Neutrophil (primary cell): ENCODE measurements at regions not wholly inside any gene's neighbourhood (a gene's known extent, or its start where the extent isn't known, plus 50 kb on each side); places are given as distances from the start of the nearest gene placed in this dataset.

Experiments used
- H3K27ac ChIP-seq: fragments of 200-600 bp; sonication (generic); 2 replicates; pipeline ENCODE4 v1.5.1; 2016; ENCODE audit warnings: mild to moderate bottlenecking, moderate library complexity
- H3K27me3 ChIP-seq: fragments of 200-600 bp; sonication (generic); 2 replicates; pipeline ENCODE4 v1.6.0; 2016; ENCODE audit warnings: mild to moderate bottlenecking
- H3K36me3 ChIP-seq: fragments of 200-600 bp; sonication (generic); 2 replicates; pipeline ENCODE4 v1.5.1; 2017
- H3K4me1 ChIP-seq, 2 experiments: fragments of 200-600 bp in 1 of 2; sonication (generic) in 1 of 2; 1 replicate in 1 of 2; 2 replicates in 1 of 2; pipeline versions ENCODE4 v1.5.1 to v1.6.1; 2013 to 2016; ENCODE audit warnings: low read depth in 1 of 2, low read length in 1 of 2, mild to moderate bottlenecking in 1 of 2, moderate library complexity in 1 of 2; ENCODE audit not compliant: control insufficient read depth in 1 of 2, insufficient read depth in 1 of 2
- H3K4me3 ChIP-seq, 2 experiments: fragments of 200-600 bp in 1 of 2; sonication (generic) in 1 of 2; 1 replicate in 1 of 2; 2 replicates in 1 of 2; pipeline ENCODE4 v1.5.1; 2013 to 2016; ENCODE audit warnings: low read depth in 1 of 2, low read length in 1 of 2, mild to moderate bottlenecking in 1 of 2, moderate library complexity in 1 of 2
- H3K9me3 ChIP-seq: fragments of 200-600 bp; sonication (generic); 2 replicates; pipeline ENCODE4 v1.5.1; 2016
- TF ChIP-seq, protein P1 (sequence below): fragments of 200-600 bp; sonication (generic); IDR thresholded peaks from 2 replicates; pipeline ENCODE4 v1.5.1; 2016; ENCODE audit warnings: antibody characterized with exemption

GRCh38 chr5:167864801-167865200 is 426.6 kb upstream of the WWC1 start:
- Histone ChIP-seq H3K27me3 (no peaks in the 10 kb centered on the region), H3K27ac (no peak overlapping the region), H3K4me1 (no peaks in the 10 kb centered on the region), H3K4me3 (no peak overlapping the region), H3K9me3 (no peaks in the 10 kb centered on the region), H3K36me3 (no peaks in the 10 kb centered on the region)
- TF ChIP-seq, protein P1, sequence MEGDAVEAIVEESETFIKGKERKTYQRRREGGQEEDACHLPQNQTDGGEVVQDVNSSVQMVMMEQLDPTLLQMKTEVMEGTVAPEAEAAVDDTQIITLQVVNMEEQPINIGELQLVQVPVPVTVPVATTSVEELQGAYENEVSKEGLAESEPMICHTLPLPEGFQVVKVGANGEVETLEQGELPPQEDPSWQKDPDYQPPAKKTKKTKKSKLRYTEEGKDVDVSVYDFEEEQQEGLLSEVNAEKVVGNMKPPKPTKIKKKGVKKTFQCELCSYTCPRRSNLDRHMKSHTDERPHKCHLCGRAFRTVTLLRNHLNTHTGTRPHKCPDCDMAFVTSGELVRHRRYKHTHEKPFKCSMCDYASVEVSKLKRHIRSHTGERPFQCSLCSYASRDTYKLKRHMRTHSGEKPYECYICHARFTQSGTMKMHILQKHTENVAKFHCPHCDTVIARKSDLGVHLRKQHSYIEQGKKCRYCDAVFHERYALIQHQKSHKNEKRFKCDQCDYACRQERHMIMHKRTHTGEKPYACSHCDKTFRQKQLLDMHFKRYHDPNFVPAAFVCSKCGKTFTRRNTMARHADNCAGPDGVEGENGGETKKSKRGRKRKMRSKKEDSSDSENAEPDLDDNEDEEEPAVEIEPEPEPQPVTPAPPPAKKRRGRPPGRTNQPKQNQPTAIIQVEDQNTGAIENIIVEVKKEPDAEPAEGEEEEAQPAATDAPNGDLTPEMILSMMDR, result no peak

- H3K36me3 ChIP-seq, result no peaks in the 10 kb centered on the region
- no peak overlapping the region for H3K4me3 ChIP-seq
- no peaks in the 10 kb centered on the region for H3K9me3 ChIP-seq
- H3K4me1 ChIP-seq, result no peaks in the 10 kb centered on the region
- no peaks in the 10 kb centered on the region for H3K27me3 ChIP-seq
- H3K27ac ChIP-seq, result no peak overlapping the region
- TF ChIP-seq, protein P1, result no peak
These were observed 424.6 kb upstream of the WWC1 start for GRCh38 chr5:167866797-167867196.

DNA sequence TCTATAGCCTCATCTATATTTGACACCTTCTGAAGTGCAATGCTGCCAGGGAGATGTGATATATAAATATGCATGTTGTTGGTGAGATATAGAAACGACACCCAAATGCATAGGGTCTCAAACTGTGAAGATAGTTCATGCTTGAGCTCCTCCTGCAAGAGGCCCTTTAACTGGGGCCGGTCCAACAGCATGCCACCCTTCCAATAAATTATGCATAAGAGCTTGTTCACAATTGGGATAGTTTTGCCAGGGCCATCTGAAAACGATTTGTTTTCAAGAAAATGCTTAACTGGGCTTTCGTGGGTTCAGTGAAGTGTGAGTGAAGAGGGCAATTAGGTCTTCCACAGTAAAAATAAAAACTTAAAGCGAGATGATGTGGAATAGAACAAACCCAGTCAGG is 424.2 kb upstream of the WWC1 start:
- Histone ChIP-seq H3K27ac (no peak overlapping the region), H3K4me1 (no peaks in the 10 kb centered on the region), H3K4me3 (no peak overlapping the region), H3K9me3 (no peaks in the 10 kb centered on the region), H3K36me3 (no peaks in the 10 kb centered on the region), H3K27me3 (no peaks in the 10 kb centered on the region)
- TF ChIP-seq, protein P1, result no peak

DNA sequence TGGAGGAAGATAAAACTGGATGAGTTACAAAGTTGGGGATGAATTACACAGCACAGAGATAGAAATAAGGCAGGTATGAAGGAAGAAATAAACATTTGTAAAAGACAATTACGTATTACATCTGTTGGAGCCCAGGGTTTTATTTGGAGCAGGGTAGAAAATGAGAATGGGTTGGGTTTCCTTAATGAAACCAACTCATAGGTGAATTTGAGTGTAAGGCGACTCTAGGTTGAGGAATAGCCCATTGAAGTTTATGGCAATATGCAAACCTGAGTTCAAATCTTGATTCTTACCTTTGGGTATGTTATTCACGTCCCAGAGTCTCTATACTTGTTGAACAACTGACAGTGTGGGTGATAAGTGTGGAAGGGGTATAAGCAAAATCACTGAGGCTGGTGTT is 422.3 kb upstream of the WWC1 start:
- H3K36me3 ChIP-seq, result no peaks in the 10 kb centered on the region
- H3K4me1 ChIP-seq, result no peaks in the 10 kb centered on the region
- no peak overlapping the region for H3K4me3 ChIP-seq
- H3K27ac ChIP-seq, result no peak overlapping the region
- H3K27me3 ChIP-seq, result no peaks in the 10 kb centered on the region
- H3K9me3 ChIP-seq, result no peaks in the 10 kb centered on the region
- TF ChIP-seq, protein P1, result no peak

DNA sequence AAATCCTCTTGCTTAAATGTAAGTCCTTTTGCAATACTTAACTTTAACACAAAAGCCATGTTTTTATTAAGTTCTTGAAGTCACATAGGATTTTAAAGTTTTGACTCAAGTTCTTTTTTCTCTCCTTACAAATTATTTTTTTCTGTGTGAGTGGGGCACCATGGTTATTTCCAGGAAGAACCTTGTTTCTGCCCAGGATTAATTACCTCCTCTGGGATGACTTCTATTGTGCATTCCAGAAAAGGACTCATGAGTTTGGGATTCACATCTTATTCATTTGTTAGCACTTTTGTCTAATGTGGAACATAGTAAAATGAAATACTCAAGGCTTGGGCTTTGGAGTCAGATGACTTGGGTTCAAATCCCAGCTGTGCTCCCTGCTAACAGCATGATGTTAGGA is 421.4 kb upstream of the WWC1 start:
- Histone ChIP-seq H3K4me3 (no peak overlapping the region), H3K27ac (no peak overlapping the region), H3K9me3 (no peaks in the 10 kb centered on the region), H3K4me1 (no peaks in the 10 kb centered on the region), H3K27me3 (no peaks in the 10 kb centered on the region), H3K36me3 (no peaks in the 10 kb centered on the region)
- TF ChIP-seq, protein P1, result no peak

- Histone ChIP-seq H3K27me3 (no peaks in the 10 kb centered on the region), H3K4me3 (no peak overlapping the region), H3K27ac (no peak overlapping the region), H3K36me3 (no peaks in the 10 kb centered on the region), H3K4me1 (no peaks in the 10 kb centered on the region), H3K9me3 (no peaks in the 10 kb centered on the region)
- TF ChIP-seq, protein P1, result no peak
These were observed 420.4 kb upstream of the WWC1 start for GRCh38 chr5:167871091-167871490.
